Tibial nerve (tissue), 4 donors: ENCODE measurements at regions not wholly inside any gene's neighbourhood (a gene's known extent, or its start where the extent isn't known, plus 50 kb on each side); places are given as distances from the start of the nearest gene placed in this dataset.

Experiments
- EP300 ChIP-seq, 2 donors: sonication (generic); formaldehyde crosslinking; IDR thresholded peaks; one replicate each; pipeline ENCODE4 v1.6.1; 2017; ENCODE audit warnings: antibody characterized with exemption in 2 of 2, mild to moderate bottlenecking in 1 of 2
- POLR2A ChIP-seq, 2 donors: fragments of 450-650 bp; IDR thresholded peaks; one replicate each; pipeline ENCODE4 v1.6.1; 2017; ENCODE audit warnings: antibody characterized with exemption in 2 of 2, mild to moderate bottlenecking in 2 of 2, moderate library complexity in 2 of 2
- TF ChIP-seq, protein P1 (sequence below), 5 experiments: fragments of 200-600 bp in 3 of 5; fragments of 450-650 bp in 2 of 5; sonication (generic) in 3 of 5; IDR thresholded peaks; one replicate each; pipeline ENCODE4 v1.5.1; 2016 to 2019; ENCODE audit warnings: antibody characterized with exemption in 5 of 5, mild to moderate bottlenecking in 3 of 5, moderate library complexity in 2 of 5

DNA sequence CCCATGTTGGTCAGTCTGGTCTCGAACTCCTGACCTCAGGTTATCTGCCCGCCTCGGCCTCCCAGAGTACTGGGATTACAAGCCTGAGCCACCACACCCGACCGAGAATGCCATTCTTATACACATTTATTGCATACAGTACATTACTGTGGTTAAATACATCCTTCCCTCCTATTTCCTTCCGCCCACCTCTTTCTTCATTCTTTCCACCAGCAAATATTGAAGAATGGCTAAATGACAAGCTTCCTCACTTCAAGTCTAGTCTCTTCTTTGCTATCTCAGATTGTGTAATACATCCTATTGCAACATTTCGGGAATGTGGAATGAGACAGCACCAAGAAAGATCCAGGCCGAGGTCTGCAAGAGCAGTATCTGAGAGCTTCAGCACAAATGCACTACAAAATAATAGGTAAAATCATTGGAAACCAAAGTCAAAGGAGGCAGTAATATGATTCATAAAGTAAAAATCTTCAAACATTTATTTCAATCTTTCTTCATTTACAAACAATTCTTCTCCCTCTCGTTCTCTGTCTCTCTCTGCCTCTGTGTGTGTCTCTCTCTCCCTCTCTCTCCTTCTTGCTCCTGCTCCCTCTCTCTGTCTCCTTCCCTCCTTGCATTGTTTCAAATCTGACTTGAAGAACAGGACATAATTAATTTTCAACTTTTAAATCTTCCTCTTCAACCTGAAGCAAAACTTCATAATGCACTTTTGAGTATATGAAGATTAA is 94.7 kb upstream of the TGFBR2 start:
- TF ChIP-seq EP300 (IDR thresholded peaks at IDR 0.05) (peak in 1 of 2 donors; percentile 95), POLR2A (IDR thresholded peaks at IDR 0.05) (no peak)
- TF ChIP-seq, protein P1, sequence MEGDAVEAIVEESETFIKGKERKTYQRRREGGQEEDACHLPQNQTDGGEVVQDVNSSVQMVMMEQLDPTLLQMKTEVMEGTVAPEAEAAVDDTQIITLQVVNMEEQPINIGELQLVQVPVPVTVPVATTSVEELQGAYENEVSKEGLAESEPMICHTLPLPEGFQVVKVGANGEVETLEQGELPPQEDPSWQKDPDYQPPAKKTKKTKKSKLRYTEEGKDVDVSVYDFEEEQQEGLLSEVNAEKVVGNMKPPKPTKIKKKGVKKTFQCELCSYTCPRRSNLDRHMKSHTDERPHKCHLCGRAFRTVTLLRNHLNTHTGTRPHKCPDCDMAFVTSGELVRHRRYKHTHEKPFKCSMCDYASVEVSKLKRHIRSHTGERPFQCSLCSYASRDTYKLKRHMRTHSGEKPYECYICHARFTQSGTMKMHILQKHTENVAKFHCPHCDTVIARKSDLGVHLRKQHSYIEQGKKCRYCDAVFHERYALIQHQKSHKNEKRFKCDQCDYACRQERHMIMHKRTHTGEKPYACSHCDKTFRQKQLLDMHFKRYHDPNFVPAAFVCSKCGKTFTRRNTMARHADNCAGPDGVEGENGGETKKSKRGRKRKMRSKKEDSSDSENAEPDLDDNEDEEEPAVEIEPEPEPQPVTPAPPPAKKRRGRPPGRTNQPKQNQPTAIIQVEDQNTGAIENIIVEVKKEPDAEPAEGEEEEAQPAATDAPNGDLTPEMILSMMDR (IDR thresholded peaks at IDR 0.05): peak in 1 of 5 experiments; percentile 8
